ENCODE measurements at regions not wholly inside any gene's neighbourhood (a gene's known extent, or its start where the extent isn't known, plus 50 kb on each side); places are given as distances from the start of the nearest gene placed in this dataset.
A peak's percentile ranks its signal among the peaks of the same experiment; 100 is the strongest.

DNA sequence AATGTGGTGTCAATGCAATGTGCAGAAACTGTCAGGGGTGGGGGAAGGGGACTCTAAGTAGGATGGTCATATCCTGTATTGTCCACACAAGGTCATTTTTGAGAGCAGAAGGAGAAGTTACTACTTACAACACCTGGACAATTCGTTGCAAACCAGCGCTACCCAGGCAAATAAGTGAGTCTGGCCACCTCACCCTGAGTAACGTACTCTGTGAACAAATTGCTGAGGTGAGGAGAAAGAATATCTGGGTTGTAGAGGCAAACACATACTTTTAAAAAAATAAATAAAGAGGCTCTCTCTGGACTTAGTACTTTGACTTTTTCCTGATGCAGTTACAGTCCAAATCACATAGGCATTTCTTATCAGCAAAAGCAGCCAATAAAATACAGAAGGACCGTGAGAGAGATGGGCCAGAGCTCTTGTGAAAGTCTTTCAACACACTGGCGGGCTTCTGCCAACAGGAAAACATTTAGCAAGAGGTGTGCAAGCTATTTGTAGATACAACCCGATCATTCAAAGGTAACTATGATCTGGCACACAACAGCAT lies 268.2 kb upstream of the ID2 start:
- no peak for TF ChIP-seq CTCF (IDR thresholded peaks at IDR 0.05)
- no peaks in the 10 kb centered on the region for H3K9me3 ChIP-seq
- H3K36me3 ChIP-seq = no peaks in the 10 kb centered on the region
- peaks cover 14 to 35% (median 35%) of the 10 kb centered on the region in 3 donors for H3K4me1 ChIP-seq
- H3K4me3 ChIP-seq = no peak overlapping the region
- peak; percentile 53 to 68 (median 60) for ATAC-seq
- WGBS, 2 donors = 10 to 18% methylated on average over 6 of the region's 6 CpGs
- intact Hi-C loops (cut with DNase I) = no loop called here
- H3K27ac ChIP-seq = peak overlapping the region in 3 of 4 donors; percentile 25 to 64 (median 27)
- peak in 2 of 6 donors; percentile 25 to 56 for DNase-seq
- H3K27me3 ChIP-seq = no peaks in the 10 kb centered on the region
- no peak for FAIRE-seq

DNA sequence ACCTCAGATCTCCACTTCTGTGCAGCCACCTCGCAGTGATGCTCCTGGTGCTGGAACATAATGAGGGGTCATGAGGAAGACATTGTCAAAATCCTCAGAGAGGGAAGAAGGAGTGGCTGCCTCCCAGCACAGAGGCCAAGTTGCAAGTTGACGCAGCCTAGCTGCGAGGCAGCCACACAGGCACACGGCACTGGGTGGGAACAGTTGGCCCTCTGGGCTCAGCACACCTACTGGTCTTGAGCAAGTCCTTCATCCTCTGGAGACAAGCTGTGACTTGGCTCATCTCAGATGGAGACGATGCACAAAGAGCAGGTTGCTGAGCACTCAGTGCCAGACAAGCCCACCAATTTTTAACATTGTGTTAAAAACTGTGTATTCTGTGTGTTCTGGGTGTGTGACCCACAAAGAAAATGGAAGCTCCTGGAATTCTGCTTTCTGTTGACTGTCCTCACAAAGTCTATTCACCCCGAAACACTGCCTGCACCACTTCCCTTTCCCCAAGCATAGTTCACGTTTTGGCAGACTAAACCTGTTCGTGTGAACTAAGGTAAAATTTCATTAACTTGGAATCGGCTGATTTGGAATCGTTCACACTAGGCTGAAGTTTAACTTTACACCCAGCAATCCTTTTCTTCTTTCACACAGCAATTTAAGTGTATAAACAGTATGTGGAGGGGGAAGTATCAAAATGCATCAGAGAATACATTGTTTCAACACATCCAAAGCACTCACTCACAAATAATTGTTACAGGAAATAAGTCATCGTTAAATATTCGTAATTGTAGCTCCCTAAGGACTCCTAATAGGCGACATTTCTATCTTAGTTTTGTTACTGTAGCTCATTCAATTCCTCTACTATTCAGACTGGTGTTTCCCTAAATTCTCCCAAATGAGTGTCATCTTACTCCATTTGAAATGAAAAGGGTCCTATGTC lies 266.6 kb upstream of the ID2 start:
- Histone ChIP-seq H3K9me3 (no peaks in the 10 kb centered on the region), H3K36me3 (no peaks in the 10 kb centered on the region), H3K4me3 (no peak overlapping the region), H3K27me3 (no peaks in the 10 kb centered on the region), H3K4me1 (peaks cover 14 to 35% (median 35%) of the 10 kb centered on the region in 3 donors), H3K27ac (no peak overlapping the region)
- intact Hi-C loops (cut with DNase I) = no loop called here
- FAIRE-seq = no peak
- no peak for ATAC-seq
- WGBS, 2 donors = 66 to 70% methylated on average over 13 of the region's 13 CpGs
- TF ChIP-seq CTCF (IDR thresholded peaks at IDR 0.05) = no peak
- no peak for DNase-seq

- H3K9me3 ChIP-seq = no peaks in the 10 kb centered on the region
- TF ChIP-seq CTCF (IDR thresholded peaks at IDR 0.05) = no peak
- H3K27me3 ChIP-seq = no peaks in the 10 kb centered on the region
- ATAC-seq (no peak), DNase-seq (no peak), FAIRE-seq (no peak)
- no peaks in the 10 kb centered on the region for H3K36me3 ChIP-seq
- H3K27ac ChIP-seq = no peak overlapping the region
- intact Hi-C loops (cut with DNase I) = no loop called here
- no peak overlapping the region for H3K4me3 ChIP-seq
- WGBS, 2 donors = 91 to 93% methylated on average over 6 of the region's 6 CpGs
- peaks cover 14 to 31% (median 28%) of the 10 kb centered on the region in 3 donors for H3K4me1 ChIP-seq
Measured at GRCh38 chr2:8416001-8416571, 265.8 kb upstream of the ID2 start.

DNA sequence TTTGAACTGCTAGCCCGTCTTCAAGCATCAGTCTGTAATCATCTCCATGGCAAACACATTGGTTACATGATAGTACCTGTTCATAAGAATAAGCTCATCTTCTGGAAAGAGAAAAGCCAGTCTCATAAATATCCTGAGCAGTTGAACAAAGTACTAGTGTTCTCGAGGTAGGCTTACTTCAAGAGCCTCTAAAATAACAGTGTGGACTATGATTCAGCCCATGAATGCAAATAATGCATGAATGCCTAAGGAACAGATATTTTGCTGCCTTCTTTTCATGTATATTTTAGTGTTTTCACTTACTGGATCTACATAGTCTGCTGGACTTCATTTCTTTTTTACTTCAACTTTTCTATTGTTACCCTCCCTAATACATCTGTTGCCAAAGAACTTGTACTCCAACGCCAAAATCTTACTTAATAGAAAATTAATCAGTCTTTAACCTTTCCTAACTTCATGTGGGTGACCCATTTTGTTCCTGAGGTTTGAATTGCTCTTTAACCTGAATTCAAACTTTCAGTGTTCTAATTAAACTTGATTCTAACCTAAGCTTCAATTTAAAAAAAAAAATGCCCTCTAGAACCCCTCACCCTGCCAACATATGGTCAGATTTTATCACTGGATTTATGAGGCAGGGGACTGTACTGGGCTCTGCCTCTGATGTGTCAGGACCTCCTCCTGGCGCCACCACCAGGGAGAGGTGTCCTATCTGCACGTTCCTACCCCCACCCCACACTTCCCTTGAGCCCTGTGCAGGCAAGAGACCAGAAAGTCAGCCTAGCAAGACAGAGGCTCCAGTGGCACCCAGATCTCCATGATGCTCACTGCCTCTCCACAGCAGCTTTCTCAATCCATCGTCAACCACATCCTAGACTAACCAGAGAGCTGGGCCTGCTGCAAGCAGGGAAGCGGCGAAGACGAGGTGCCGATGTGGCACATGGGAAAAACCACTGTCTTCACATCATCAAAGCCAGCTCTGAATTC lies 264.7 kb upstream of the ID2 start:
- no peaks in the 10 kb centered on the region for H3K36me3 ChIP-seq
- H3K4me3 ChIP-seq = no peak overlapping the region
- ATAC-seq (no peak), FAIRE-seq (no peak), DNase-seq (no peak)
- H3K9me3 ChIP-seq = no peaks in the 10 kb centered on the region
- intact Hi-C loops (cut with DNase I) = no loop called here
- no peak overlapping the region for H3K27ac ChIP-seq
- peaks cover 8 to 22% (median 20%) of the 10 kb centered on the region in 3 donors for H3K4me1 ChIP-seq
- TF ChIP-seq CTCF (IDR thresholded peaks at IDR 0.05) = no peak
- H3K27me3 ChIP-seq = no peaks in the 10 kb centered on the region
- WGBS, 2 donors = 85 to 86% methylated on average over 10 of the region's 10 CpGs
